ENCODE measurements at regions not wholly inside any gene's neighbourhood (a gene's known extent, or its start where the extent isn't known, plus 50 kb on each side); places are given as distances from the start of the nearest gene placed in this dataset.

DNA sequence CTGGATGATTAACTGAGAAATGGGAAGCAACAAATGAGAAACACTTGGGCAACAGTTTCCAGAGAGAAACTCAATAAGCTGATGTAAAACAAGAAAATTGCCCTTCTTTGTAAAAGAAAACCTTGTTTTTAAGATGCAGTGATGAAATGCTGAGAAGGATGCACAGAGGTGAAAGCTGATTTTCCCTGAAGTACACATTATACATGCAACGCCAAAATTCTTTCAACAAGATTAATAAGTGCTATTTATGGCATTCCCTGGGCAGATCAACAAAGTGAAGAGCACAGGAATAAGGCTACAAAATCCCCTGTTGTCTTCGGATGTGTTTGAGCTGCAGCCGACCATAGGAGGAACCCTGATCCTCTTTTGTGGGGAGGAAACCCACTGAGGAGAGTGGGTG, 208.0 kb upstream of the ANKH start (continued):
- TF ChIP-seq, protein P1, sequence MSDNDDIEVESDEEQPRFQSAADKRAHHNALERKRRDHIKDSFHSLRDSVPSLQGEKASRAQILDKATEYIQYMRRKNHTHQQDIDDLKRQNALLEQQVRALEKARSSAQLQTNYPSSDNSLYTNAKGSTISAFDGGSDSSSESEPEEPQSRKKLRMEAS (IDR thresholded peaks at IDR 0.05): no peak
- TF ChIP-seq TBP (IDR thresholded peaks at IDR 0.05; ENCODE audit: low read depth, low read length): no peak
- no peak for TF ChIP-seq TAF1 (IDR thresholded peaks at IDR 0.05; ENCODE audit: low read depth, low read length)
- TF ChIP-seq YY1 (IDR thresholded peaks at IDR 0.05; ENCODE audit: low read depth, low read length): no peak

Data from H1 (cell line).